GM12878 (cell line): ENCODE measurements at regions not wholly inside any gene's neighbourhood (a gene's known extent, or its start where the extent isn't known, plus 50 kb on each side); places are given as distances from the start of the nearest gene placed in this dataset.

ENCODE experiments used
- CBFB ChIP-seq: IDR thresholded peaks from 2 replicates; pipeline ENCODE4 v1.6.1; 2016; ENCODE audit warnings: antibody characterized with exemption, low read depth
- CTCF ChIP-seq, 3 experiments: IDR thresholded peaks in 2 of 3; conservative IDR thresholded peaks in 1 of 3; 2 replicates each; pipeline ENCODE4 v1.5.1; 2011; ENCODE audit warnings: low read depth in 3 of 3, low read length in 3 of 3, mild to moderate bottlenecking in 3 of 3, control low read depth in 2 of 3, moderate library complexity in 2 of 3, inconsistent platforms in 1 of 3, mixed read lengths in 1 of 3; ENCODE audit not compliant: control insufficient read depth in 2 of 3, insufficient read depth in 1 of 3; ENCODE audit errors: extremely low read depth in 1 of 3
- EP300 ChIP-seq, 2 experiments: fragments of 150-350 bp in 1 of 2; IDR thresholded peaks; 2 replicates each; pipeline ENCODE4 v1.6.1; 2011 to 2012; ENCODE audit warnings: low read depth in 2 of 2, low read length in 2 of 2, borderline replicate concordance in 1 of 2, improper control_type of control experiment in 1 of 2, inconsistent platforms in 1 of 2; ENCODE audit not compliant: control insufficient read depth in 1 of 2
- MTA3 ChIP-seq: IDR thresholded peaks from 2 replicates; pipeline ENCODE4 v1.6.1; 2012; ENCODE audit warnings: low read length, inconsistent platforms, borderline replicate concordance
- POLR2A ChIP-seq: IDR thresholded peaks from 2 replicates; pipeline ENCODE4 v1.6.1; 2011; ENCODE audit warnings: low read depth, mild to moderate bottlenecking, low read length
- POLR2AphosphoS5 ChIP-seq: IDR thresholded peaks from 2 replicates; pipeline ENCODE4 v1.6.1; 2011; ENCODE audit warnings: mild to moderate bottlenecking, low read length, inconsistent platforms
- REST ChIP-seq: IDR thresholded peaks from 2 replicates; pipeline ENCODE4 v1.6.1; 2012; ENCODE audit warnings: mild to moderate bottlenecking, low read depth, low read length
- SUZ12 ChIP-seq: fragments of 200-600 bp; sonication (generic); IDR thresholded peaks from one replicate; pipeline ENCODE4 v1.6.1; 2018; ENCODE audit warnings: antibody characterized with exemption, mild to moderate bottlenecking; ENCODE audit not compliant: unreplicated experiment

GRCh38 chr4:123638834-123639233 is 242.2 kb downstream of the SPRY1 start:
- no peak for TF ChIP-seq CTCF (IDR thresholded peaks at IDR 0.05 in 2 of 3, conservative IDR thresholded peaks at IDR 0.05 in 1 of 3; ENCODE audit: control insufficient read depth in 2 of 3, extremely low read depth in 1 of 3, insufficient read depth in 1 of 3, low read depth in 3 of 3, low read length in 3 of 3)
- TF ChIP-seq POLR2AphosphoS5, result no peak
- no peak for TF ChIP-seq POLR2A
- TF ChIP-seq MTA3, result no peak
- no peak for TF ChIP-seq SUZ12
- TF ChIP-seq CBFB, result no peak
- TF ChIP-seq REST, result no peak
- no peak for TF ChIP-seq EP300 (IDR thresholded peaks at IDR 0.05; ENCODE audit: borderline replicate concordance in 1 of 2, control insufficient read depth in 1 of 2, low read depth in 2 of 2, low read length in 2 of 2)
